GM10248 (cell line): ENCODE measurements at regions not wholly inside any gene's neighbourhood (a gene's known extent, or its start where the extent isn't known, plus 50 kb on each side); places are given as distances from the start of the nearest gene placed in this dataset.

Experiments used
- CTCF ChIA-PET: fragments of 300-600 bp; sonication (Branson Sonifier 250); formaldehyde crosslinking; extraction: SDS; loops from one replicate; lab custom pipeline; 2021; ENCODE audit warnings: antibody characterized with exemption; lab: Yijun Ruan, JAX
- POLR2A ChIA-PET: fragments of 350-650 bp; sonication (Branson Sonifier 250); formaldehyde crosslinking; extraction: SDS; loops from one replicate; lab custom pipeline; 2020; ENCODE audit warnings: antibody characterized with exemption; lab: Yijun Ruan, JAX
- DNase-seq: peaks from one replicate; pipeline ENCODE4 v3.0.0; 2012; ENCODE audit errors: extremely low spot score
- TF ChIP-seq, protein P1 (sequence below): IDR thresholded peaks from 2 replicates; pipeline ENCODE4 v1.5.1; 2012; ENCODE audit warnings: mild to moderate bottlenecking, low read depth; ENCODE audit errors: extremely low read depth, missing control alignments, control extremely low read depth

- DNase-seq, result no peak
- TF ChIP-seq, protein P1, sequence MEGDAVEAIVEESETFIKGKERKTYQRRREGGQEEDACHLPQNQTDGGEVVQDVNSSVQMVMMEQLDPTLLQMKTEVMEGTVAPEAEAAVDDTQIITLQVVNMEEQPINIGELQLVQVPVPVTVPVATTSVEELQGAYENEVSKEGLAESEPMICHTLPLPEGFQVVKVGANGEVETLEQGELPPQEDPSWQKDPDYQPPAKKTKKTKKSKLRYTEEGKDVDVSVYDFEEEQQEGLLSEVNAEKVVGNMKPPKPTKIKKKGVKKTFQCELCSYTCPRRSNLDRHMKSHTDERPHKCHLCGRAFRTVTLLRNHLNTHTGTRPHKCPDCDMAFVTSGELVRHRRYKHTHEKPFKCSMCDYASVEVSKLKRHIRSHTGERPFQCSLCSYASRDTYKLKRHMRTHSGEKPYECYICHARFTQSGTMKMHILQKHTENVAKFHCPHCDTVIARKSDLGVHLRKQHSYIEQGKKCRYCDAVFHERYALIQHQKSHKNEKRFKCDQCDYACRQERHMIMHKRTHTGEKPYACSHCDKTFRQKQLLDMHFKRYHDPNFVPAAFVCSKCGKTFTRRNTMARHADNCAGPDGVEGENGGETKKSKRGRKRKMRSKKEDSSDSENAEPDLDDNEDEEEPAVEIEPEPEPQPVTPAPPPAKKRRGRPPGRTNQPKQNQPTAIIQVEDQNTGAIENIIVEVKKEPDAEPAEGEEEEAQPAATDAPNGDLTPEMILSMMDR, result no peak
- ChIA-PET POLR2A (no interaction called here), CTCF (no interaction called here)
Observed at GRCh38 chr3:184471439-184471838, 90.1 kb upstream of the EPHB3 start.

GRCh38 chr3:184472723-184473428 lies 88.7 kb upstream of the EPHB3 start:
- CTCF ChIA-PET, result no interaction called here
- DNase-seq, result no peak

GRCh38 chr3:184474897-184475296 lies 86.7 kb upstream of the EPHB3 start:
- CTCF ChIA-PET, result interaction anchor here (0.7 to 1.6 kb wide), 2 partner anchors 39 to 40 kb away, joined by 3 read pairs; no protein-coding TSS in a partner anchor
- TF ChIP-seq, protein P1, result no peak

More at GRCh38 chr3:184472723-184473428, 88.7 kb upstream of the EPHB3 start:
- POLR2A ChIA-PET, result no interaction called here
- TF ChIP-seq, protein P1, result no peak

GRCh38 chr3:184477940-184478339 lies 83.6 kb upstream of the EPHB3 start:
- ChIA-PET POLR2A (no interaction called here), CTCF (interaction anchor here (1.2 to 3.0 kb wide), 2 partner anchors 11 to 36 kb away, joined by 3 to 10 read pairs; no protein-coding TSS in a partner anchor)
- TF ChIP-seq, protein P1, result no peak
- no peak for DNase-seq

More at GRCh38 chr3:184474897-184475296, 86.7 kb upstream of the EPHB3 start:
- POLR2A ChIA-PET, result no interaction called here
- DNase-seq, result no peak

GRCh38 chr3:184479426-184480126 lies 82.0 kb upstream of the EPHB3 start:
- POLR2A ChIA-PET, result no interaction called here
- no peak for DNase-seq
- TF ChIP-seq, protein P1, result no peak
- CTCF ChIA-PET, result interaction anchor here (1.3 kb wide), 1 partner anchor 10 kb away, joined by 3 read pairs; no protein-coding TSS in a partner anchor

- POLR2A ChIA-PET, result no interaction called here
- DNase-seq, result no peak
- CTCF ChIA-PET, result interaction anchor here (1.3 to 2.7 kb wide), 3 partner anchors 10 to 32 kb away, joined by 3 to 9 read pairs (median 4); no protein-coding TSS in a partner anchor
- TF ChIP-seq, protein P1, result no peak
Observed at GRCh38 chr3:184480831-184481230, 80.8 kb upstream of the EPHB3 start.
